HG03432 (cell line): ENCODE measurements at regions not wholly inside any gene's neighbourhood (a gene's known extent, or its start where the extent isn't known, plus 50 kb on each side); places are given as distances from the start of the nearest gene placed in this dataset.
"Not testable (repeated sequence)": the region's sequence is repeated elsewhere in the genome, so short reads cannot be mapped to it uniquely, and the experiment has no call there.

Experiments
- ATAC-seq: cut with Tn5 transposase; IDR thresholded peaks from one replicate; pipeline ENCODE4 v1.9.1; 2021; ENCODE audit warnings: mild to moderate bottlenecking, moderate library complexity; ENCODE audit not compliant: unreplicated experiment

DNA sequence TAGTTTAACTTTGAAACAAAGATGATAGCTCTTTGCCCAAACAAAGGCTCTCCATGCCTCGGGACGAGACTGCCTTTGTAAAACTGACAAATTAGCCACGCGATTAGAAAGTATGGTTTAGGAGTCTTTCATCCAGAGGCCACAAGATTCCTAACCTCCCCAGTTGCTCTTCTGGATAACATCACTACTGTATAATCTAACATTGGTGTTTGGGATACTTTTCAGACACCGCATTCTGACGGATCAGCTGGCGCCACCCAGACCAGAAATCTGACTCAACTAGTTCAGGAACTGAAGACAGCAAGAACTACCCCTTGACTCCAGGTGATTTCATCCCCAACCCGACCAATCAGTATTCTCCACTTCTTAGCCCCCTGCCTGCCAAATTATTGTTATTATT is 98.1 kb upstream of the TEX13D start:
- no peak for ATAC-seq

DNA sequence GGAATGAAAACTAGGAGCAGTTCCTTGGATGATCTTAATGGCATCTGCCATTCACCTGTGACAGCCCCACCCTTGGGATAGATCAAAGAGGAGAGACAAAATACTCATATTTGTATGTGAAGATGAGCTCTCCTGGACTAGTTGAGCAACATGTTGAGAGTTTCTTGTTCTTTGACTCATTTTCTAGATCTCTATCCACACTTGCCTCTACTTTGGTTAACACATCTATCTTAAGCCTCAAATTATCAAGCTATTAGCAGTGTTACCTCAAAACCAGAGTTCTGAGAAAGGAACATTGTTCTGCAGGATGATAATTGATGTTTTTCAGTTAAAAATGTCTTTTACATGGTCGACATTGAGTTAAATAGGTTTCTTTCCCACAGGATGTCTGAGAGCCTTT is 94.2 kb upstream of the TEX13D start:
- ATAC-seq, result no peak

DNA sequence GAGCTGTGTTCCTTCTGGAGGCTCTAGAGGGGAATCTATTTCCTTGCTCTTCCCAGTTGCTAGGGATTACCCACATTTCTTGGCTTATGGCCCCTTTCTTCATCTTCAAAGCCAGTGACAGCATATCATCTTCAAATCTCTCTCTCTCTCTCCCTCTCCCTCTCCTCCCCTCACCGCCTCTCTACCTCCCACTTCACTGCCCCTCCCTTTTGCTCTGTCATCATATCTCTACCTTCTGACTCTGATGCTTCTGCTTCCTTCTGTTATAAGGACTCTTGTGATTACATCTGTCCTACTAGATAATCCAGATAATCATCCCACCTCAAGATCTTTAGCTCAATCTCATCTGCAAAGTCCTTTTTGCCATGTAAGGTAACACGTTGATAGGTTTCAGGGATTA is 93.1 kb upstream of the TEX13D start:
- peak; percentile 38 for ATAC-seq

DNA sequence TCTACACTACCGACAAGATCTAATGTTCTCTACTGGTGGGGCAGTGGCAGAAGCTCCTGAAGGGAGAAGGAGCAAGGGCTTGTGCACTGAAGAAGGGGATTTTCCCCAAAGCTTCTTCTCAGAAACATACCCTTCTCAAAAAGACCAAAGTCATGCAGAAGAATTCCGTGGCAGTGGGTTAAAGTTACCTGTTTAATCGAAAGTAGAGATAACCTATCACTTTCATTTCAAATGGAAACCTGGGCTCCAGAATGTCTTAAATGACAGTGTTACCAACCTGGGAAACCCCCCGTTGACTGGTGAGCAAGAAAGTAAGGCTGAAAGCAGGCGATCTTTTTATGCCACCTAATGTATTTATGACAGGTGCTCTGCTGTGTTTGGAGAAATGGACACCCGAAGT is 92.5 kb upstream of the TEX13D start:
- ATAC-seq, result peak; percentile 90

DNA sequence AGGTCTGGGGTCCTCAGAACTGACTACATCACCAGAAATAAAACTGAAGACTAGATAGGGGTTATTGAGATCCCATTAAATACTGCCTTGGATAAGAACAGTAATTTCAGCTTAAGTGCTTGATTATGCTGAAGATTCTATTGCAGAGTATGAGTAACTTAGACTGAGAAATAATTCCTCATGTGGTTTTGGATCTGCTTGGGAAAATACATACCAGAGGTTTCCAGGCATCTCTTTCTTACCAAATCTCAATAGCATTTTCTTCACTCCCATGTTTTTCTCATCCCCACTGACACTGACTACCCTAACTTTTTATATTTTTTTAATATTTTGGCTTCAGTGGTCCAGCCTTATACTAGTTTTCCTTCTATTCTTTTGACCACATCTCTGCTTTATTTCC is 92.0 kb upstream of the TEX13D start:
- ATAC-seq, result no peak

DNA sequence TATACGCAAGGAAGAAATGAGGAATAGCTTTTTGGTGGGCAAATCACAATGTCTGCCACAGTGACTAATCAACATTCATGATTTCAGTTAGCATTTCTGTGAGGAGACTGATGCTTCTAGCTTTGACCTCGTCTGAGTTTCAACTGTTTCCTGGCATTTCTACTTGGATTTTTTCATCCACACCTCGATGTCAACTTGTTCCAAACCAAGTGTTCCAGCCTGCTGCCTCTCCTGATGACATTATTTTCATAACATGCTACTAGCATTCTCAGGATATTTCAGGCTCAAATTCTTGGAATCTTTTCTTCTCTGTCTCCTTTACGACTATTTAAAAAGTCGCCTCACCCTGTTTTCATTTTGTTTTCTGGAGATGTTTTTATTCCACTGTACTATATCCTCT is 90.3 kb upstream of the TEX13D start:
- ATAC-seq, result no peak

DNA sequence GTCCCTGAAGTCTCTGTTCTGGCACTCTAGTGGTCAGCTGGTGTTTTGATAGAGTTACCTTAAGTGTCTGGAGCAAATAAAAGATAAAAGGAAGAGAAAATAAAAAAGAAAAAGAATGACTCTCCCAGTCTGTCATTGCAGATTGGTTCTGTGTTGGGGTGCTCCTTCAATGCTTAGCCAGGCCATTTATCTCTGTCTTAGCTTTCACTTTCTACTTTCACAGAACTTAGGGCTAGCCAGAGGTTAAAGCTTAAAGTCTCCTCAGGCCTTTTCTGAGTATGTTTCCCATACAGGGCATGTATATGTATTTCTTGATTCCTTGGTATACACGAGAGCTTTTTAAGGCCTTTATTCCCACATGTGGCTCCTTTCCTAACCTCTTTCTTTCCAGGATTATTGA is 83.1 kb upstream of the TEX13D start:
- ATAC-seq, result no peak

DNA sequence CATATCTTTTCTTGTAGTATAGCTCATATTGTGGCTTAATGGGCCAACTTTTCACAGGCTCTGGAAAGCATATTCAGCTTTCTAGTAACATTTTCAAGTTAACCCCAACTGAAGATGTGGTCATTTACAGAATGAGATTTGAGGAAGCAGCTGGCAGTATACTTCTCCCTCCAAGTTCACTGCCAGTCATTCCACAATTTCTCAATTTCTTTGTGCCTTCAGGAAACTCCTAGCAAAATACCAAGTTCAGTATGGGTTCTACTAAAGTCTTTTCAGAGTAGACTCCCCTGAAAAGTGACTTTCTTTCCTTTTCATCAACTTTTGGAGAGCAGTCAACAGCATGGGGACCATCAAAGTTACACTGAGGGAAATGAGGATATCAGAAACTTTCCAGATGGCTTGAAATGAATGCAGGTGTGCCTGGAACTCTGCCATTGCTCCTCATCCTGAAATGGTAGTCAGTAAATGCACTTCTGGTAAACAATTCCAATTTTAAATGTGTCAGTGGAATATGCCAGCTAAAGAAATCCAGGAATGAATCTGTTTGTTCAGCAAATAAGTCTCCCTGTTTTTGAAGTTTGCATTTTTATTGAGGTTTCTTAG is 81.5 kb upstream of the TEX13D start:
- ATAC-seq, result no peak

DNA sequence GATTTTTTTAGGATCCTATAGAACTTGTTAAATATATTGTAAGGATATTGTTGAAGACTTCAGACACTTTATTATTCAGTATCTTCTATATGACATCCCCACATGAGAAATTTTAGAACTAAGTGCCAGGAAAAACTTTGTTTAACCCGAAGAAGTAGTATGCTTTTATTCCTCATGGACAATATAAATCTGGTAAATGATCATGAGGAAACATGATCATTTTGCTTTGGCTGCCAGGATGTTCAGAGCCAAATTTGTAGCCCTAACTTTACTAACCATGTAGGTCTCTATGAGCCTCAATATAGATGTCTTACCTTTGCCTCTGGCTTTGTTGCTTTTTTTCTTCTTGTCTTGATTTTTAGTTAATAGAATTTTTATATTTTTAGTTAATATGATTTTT is 77.8 kb upstream of the TEX13D start:
- no peak for ATAC-seq

DNA sequence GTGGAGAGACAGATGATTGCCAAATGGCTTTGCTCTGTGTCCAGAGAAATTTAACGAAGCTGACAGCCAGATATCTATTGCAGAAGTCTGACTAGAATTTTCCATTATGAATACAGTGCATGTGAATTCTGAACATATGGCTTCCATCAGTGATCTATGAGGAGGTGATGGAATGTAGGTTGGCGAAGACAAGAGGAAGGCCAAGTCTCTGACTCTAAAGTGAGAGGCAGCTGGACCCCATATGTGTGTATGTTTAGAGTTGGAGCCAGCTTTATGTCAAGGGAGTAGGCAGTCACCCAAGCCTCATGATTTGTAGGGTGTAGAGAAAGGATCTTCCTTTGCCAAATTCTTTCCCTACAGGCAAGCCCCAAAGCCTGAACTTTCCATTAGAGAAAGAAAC is 76.2 kb upstream of the TEX13D start:
- ATAC-seq, result no peak

DNA sequence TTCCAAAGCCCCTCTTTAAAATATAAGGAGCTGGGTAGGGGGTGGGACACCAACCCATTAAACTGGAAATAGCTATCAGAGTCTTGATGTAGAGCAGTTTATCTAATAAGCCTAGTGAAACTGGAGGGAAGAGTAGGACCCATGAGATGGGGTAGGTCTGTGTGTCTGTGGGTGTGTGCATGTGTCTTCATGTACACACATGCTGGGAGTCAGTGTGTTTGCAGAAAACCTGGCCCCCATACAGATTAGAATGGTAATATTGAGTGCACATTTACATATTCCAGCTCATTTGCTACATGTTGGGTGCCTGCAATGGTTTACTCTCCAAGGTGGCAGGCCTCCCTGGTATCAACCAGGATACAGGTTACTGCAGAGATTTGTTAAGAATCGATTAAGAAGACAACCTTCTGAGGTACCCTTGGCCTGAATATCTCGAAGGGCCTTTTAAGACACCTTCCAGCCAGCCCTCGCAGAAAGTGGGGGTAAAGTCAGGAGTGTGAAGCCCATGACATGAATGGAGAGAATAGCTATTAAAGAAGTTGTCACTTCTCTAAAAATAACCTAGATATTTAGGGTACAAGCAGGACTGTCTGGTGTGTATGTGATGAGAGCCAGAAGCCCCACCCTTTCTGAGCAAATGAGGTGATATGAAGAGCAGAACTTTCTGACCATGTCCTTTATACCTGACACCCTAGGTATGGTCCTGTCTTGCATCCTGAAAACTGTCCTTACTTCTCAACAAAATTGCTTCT is 75.7 kb upstream of the TEX13D start:
- no peak for ATAC-seq

DNA sequence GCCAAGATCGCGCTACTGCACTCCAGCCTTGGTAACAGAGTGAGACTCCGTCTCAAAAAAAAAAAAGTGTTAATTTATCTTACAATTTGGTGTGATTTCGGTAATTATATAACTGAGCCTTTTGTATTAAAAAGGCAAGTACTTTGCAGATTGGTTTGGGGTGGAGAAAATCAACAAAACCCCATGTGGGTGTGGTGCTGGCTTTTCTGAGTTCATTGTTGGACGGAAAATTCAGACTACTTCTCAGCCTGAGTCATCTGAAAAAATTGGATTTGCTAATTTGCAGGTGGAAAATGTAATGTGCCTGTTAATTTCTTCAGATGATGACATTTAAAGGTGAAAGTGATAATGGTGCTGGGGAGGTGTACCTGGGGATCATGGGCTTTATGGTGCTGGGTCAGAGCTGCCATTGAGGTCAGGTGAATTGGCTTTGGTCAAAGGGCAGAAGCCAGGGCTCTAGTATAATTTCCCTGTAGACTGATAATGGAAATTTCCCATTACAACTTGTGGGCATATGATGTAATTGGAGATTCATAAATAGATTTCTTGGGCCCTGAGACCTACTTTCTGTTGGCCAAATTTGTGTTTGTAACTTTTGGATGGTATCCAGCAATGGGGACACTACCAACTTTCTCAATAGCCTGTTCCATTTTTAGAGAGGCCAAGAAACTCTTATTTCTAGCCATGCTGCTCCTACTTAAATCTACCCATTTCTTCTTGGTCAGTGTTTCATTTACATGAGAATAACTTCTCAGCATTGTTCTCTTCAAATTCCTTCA is 74.3 kb upstream of the TEX13D start:
- no peak for ATAC-seq

DNA sequence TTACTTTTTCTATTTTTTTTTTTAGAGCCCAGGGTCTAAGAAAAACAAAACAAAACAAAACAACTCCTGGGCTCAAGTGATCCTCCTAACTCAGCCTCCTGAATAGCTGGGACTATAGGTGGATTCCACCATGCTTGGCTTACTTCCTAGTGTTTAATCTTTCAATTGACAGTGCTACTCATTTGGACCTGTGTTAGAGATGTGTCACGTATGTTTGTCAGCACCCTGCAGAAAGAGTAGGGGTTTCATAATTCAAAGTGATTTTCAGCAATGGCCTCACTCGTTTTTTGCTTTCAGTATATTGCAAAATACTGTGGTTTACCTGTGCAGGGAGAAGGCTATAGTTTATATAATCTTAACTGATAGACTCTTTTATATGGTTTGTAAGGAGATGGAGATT is 71.6 kb upstream of the TEX13D start:
- ATAC-seq, result no peak

DNA sequence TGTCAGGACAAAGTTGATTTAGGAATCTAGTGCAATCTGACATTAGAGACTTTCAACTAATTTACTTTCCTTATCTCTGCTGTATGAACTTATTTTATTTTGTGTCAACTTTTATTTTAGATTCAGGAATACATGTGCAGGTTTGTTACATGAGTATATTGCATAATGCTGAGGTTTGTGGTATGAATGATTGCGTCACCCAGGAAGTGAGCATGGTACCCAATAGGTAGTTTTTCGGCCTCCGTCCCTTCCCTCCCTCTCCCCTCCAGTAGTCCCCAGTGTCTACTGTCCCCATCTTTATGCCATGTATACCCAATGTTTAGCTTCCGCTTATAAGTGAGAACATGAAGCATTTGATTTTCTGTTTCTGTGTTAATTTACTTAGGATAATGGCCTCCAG is 68.7 kb upstream of the TEX13D start:
- ATAC-seq, result no peak

DNA sequence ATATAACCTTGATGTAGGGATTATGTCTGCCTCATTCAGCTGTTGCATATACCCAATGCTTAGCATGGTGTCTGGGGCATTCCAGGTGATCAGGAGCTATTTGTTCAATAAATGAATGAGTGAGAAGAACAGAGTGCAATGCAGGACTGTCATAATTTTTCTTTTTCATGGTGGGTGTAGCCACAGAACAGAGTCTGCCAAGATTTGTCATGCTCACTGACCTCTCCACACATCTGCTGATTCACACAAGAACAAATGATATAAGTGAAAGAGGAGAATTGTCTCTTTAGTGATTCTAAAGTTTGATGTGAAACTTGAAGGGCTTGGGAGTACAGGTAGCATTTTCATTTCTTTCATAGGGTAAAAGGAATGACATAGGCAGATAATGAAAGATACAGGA is 64.4 kb upstream of the TEX13D start:
- no peak for ATAC-seq

DNA sequence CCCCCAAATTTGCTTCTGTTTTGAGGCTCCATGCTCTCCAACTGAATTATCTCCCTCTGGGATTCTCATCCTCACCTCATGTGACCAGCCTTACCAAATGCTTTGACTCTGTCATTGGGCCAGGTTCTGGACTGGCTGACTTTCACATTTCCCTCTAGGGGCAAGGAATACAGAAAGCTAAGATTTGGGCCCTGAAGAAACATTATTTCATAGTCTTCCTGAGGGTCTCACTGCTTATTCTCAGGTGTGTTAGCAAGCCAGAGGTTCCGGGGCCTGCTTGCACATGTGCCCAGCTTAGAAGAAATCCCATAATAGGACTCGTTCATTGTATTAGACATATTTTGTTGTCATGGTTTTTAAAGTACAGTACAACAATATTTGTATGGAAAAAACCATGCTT is 62.6 kb upstream of the TEX13D start:
- ATAC-seq, result no peak

DNA sequence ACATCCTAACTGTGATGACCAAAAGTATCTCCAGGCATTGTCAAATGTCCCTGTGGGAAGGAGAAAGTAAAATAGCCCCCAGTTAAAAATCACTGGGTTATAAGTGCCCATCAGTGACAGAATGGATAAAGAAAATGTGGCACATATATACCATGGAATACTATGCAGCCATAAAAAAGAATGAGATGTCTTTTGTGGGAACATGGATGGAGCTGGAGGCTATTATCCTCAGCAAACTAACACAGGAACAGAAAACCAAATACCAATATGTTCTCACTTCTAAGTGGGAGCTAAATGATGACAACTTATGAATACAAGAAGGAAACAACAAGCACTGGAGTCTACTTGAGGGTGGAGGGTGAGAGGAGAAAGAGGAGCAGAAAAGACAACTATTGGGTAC is 60.9 kb upstream of the TEX13D start:
- ATAC-seq, result not testable (repeated sequence)

DNA sequence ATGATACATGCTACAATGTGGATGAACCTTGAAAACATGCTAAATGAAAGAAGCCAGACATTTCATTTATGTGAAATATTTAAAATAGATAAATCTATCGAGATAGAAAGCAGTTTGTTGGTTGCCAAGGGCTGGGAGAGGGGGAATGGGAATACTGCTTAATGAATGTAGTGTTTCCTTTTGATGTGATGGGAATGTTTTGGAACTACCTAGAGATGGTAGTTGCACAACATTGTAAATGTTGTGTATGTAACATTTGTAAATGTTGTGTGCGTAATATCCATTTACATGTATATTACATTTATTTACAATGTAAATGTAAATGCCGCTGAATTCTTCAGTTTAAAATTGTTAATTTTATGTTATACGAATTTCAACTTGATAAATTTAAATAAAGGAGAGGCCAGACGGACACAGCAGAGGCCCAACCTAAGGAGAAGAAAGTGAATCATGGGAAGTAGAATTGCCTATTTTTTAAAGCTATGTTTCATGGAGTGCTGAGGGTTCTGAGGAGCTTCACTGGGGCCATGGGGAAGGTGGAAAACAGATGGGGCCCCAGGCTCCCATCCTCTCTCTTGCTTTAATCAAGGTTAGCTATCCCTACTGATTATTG is 60.0 kb upstream of the TEX13D start:
- no peak for ATAC-seq

DNA sequence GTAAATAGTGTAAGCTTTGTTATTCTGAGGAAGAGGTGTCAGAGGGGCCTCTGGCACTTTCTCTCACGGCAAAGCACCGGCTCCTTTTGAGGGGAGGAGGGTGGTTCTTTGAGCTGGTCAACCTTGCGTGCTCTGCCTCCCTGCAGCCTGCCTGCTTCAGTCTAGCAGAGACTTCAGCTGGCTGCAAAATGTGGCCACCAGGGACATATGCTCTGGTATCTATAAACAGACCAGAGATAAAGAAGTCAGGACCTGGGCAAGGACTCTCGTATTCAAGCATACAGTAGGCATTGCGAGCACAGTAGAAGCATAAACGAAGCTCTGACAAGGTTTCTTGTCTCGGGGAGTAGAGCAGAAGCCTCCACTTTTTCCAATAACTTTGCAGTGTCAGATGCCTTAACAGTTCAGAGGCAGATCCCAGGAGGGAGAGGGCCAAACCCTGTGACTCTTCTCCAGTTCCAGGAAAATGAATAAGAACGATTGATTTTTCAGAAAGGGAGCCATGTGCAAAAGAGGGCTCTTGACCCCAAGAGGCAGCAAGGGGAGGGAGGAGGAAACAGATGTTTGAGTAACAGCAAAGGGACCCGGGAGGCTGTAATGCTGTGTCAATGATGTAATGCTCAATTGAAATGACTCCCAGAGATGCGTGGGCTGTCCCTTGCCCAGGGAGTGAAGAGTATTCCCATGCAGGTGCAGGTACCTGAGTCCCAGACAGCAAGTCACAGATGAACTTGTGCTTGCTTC is 57.9 kb upstream of the TEX13D start:
- ATAC-seq, result no peak

DNA sequence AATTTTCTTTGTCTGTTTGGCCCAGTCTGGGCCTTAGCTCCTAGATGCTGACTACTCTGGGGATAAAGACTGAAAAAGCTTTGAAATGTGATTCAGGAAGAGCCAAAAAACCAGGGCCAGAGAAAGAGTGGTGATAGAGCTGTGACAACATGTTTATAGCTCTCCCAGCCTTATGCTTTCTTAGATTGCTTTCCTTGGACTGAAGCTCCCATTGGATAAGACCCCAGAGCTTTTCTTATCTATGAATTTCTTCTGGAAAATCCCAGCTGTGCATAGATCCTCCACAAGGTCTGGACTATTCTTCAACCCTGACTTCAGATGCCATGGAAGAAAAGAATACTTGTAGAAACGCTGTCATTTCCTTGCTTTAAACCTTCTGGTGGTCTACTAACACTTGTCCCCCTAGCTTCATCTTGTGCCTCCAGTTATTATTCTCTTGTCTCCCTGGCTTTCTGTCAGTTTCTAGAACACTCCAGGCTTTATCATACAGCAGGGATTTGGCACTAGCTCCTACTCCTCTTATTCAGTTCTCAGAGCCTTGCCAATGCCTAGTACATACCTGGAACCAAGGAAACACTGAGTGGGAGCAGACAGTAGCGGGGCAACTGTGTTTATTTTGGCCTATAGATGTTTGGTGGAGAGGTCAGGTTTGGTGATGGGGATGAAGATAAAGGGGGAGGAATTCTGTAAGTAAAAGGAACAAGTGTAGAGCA is 57.1 kb upstream of the TEX13D start:
- no peak for ATAC-seq
